GM23338 (cell line): ENCODE measurements at regions not wholly inside any gene's neighbourhood (a gene's known extent, or its start where the extent isn't known, plus 50 kb on each side); places are given as distances from the start of the nearest gene placed in this dataset.

Experiments used
- ATAC-seq: fragments of 200-7000 bp; cut with Tn5 transposase; 3 replicates; pipeline ENCODE4 v1.9.1; 2020
- DNase-seq: peaks from one replicate; pipeline ENCODE4 v3.0.0-alpha.2; 2015; ENCODE audit warnings: low spot score
- H2AFZ ChIP-seq: fragments of 200-600 bp; sonication (generic); 2 replicates; pipeline ENCODE4 v1.8.0; 2016; ENCODE audit warnings: antibody characterized with exemption, mild to moderate bottlenecking, moderate library complexity
- H3F3A ChIP-seq: fragments of 200-600 bp; sonication (generic); replicated peaks from 2 replicates; pipeline ENCODE4 v1.8.0; 2017; ENCODE audit warnings: antibody characterized with exemption, mixed run types, low read depth
- H3K27ac ChIP-seq: fragments of 200-600 bp; sonication (generic); 2 replicates; pipeline ENCODE4 v1.6.1; 2016; ENCODE audit warnings: low read depth
- H3K27me3 ChIP-seq: fragments of 200-600 bp; sonication (generic); 2 replicates; pipeline ENCODE4 v1.8.0; 2016; ENCODE audit warnings: mild to moderate bottlenecking, mixed run types, moderate library complexity; ENCODE audit not compliant: insufficient read depth
- H3K36me3 ChIP-seq: fragments of 200-600 bp; sonication (generic); 2 replicates; pipeline ENCODE4 v1.8.0; 2016; ENCODE audit warnings: mild to moderate bottlenecking; ENCODE audit not compliant: insufficient read depth
- H3K4me1 ChIP-seq: fragments of 200-600 bp; sonication (generic); 2 replicates; pipeline ENCODE4 v1.8.0; 2016; ENCODE audit warnings: mild to moderate bottlenecking, moderate library complexity; ENCODE audit not compliant: insufficient read depth
- H3K4me2 ChIP-seq: fragments of 200-600 bp; sonication (generic); 2 replicates; pipeline ENCODE4 v1.7.1; 2017; ENCODE audit warnings: mixed run types
- H3K4me3 ChIP-seq: fragments of 200-600 bp; sonication (generic); 2 replicates; pipeline ENCODE4 v1.6.1; 2016; ENCODE audit warnings: mixed run types
- H3K79me2 ChIP-seq: fragments of 200-600 bp; sonication (generic); replicated peaks from 2 replicates; pipeline ENCODE4 v1.8.0; 2017; ENCODE audit warnings: mild to moderate bottlenecking; ENCODE audit not compliant: insufficient read depth
- H3K9me2 ChIP-seq: fragments of 200-600 bp; sonication (generic); 2 replicates; pipeline ENCODE4 v1.8.0; 2017; ENCODE audit not compliant: insufficient read depth
- H4K20me1 ChIP-seq: fragments of 200-600 bp; sonication (generic); replicated peaks from 2 replicates; pipeline ENCODE4 v1.8.0; 2017; ENCODE audit warnings: mild to moderate bottlenecking; ENCODE audit not compliant: insufficient read depth
- H3K27ac Mint-ChIP-seq: 2 replicates; pipeline ENCODE4 v1.8.0; 2020; ENCODE audit warnings: inconsistent platforms, mild to moderate bottlenecking, moderate library complexity, mixed read lengths
- H3K27me3 Mint-ChIP-seq: 3 replicates; pipeline ENCODE4 v1.8.0; 2022; ENCODE audit warnings: low read depth, mild to moderate bottlenecking, moderate library complexity, mixed read lengths, inconsistent platforms; ENCODE audit not compliant: insufficient read depth, poor library complexity
- H3K36me3 Mint-ChIP-seq: 3 replicates; pipeline ENCODE4 v1.8.0; 2021; ENCODE audit warnings: low read depth, mild to moderate bottlenecking, inconsistent platforms, moderate library complexity, mixed read lengths
- H3K4me1 Mint-ChIP-seq: 3 replicates; pipeline ENCODE4 v1.8.0; 2020; ENCODE audit warnings: mild to moderate bottlenecking, inconsistent platforms, mixed read lengths
- H3K4me3 Mint-ChIP-seq: 3 replicates; pipeline ENCODE4 v1.8.0; 2021; ENCODE audit warnings: moderate library complexity, mild to moderate bottlenecking, inconsistent platforms, mixed read lengths
- H3K9me3 Mint-ChIP-seq: 3 replicates; pipeline ENCODE4 v1.8.0; 2020; ENCODE audit warnings: moderate library complexity, mild to moderate bottlenecking, inconsistent platforms, mixed read lengths
- CREB1 ChIP-seq: fragments of 250-450 bp; sonication (Bioruptor Pico); IDR thresholded peaks from 2 replicates; pipeline ENCODE4 v1.5.0; 2020; ENCODE audit warnings: low read depth, mild to moderate bottlenecking, moderate library complexity
- ETS1 ChIP-seq: IDR thresholded peaks from 2 replicates; pipeline ENCODE4 v1.6.1; 2016; ENCODE audit warnings: antibody characterized with exemption
- EZH2 ChIP-seq: fragments of 200-600 bp; sonication (generic); IDR thresholded peaks from one replicate; pipeline ENCODE4 v1.8.0; 2017; ENCODE audit warnings: antibody characterized with exemption, mild to moderate bottlenecking, low read depth; ENCODE audit not compliant: unreplicated experiment
- NANOG ChIP-seq: IDR thresholded peaks from 2 replicates; pipeline ENCODE4 v1.6.1; 2016; ENCODE audit warnings: antibody characterized with exemption, borderline replicate concordance
- STAT1 ChIP-seq: IDR thresholded peaks from one replicate; pipeline ENCODE4 v1.6.1; 2016; ENCODE audit warnings: antibody characterized with exemption; ENCODE audit not compliant: unreplicated experiment
- ZNF462 ChIP-seq: fragments of 250-450 bp; sonication (Bioruptor Pico); IDR thresholded peaks from 2 replicates; pipeline ENCODE4 v1.5.0; 2020; ENCODE audit warnings: mild to moderate bottlenecking, moderate library complexity

- ATAC-seq = no peak
These were observed 278.7 kb upstream of the CLNK start for GRCh38 chr4:10963241-10963640.

More at GRCh38 chr4:10963241-10963640, 278.7 kb upstream of the CLNK start:
- Histone ChIP-seq H3K79me2 (no peaks in the 10 kb centered on the region), H3K4me3 (no peak overlapping the region), H3K27ac (no peak overlapping the region), H4K20me1 (no peaks in the 10 kb centered on the region), H3K9me2 (no peaks in the 10 kb centered on the region), H2AFZ (no peak overlapping the region), H3K4me1 (peaks cover 28% of the 10 kb centered on the region), H3F3A (no peaks in the 10 kb centered on the region), H3K27me3 (0 out of 2 replicates have a peak, but pooled peaks cover 3% of the 10 kb centered on the region), H3K4me2 (no peak overlapping the region), H3K36me3 (no peaks in the 10 kb centered on the region)
- no peaks in the 10 kb centered on the region for H3K9me3 Mint-ChIP-seq
- no peak for DNase-seq
- peaks cover 48% of the 10 kb centered on the region for H3K4me1 Mint-ChIP-seq
- H3K36me3 Mint-ChIP-seq = no peaks in the 10 kb centered on the region
- peaks cover 6% of the 10 kb centered on the region for H3K27me3 Mint-ChIP-seq
- H3K27ac Mint-ChIP-seq = no peak overlapping the region
- TF ChIP-seq ETS1 = no peak
- TF ChIP-seq ZNF462 (CRISPR knock-in tag) = no peak
- TF ChIP-seq CREB1 (CRISPR knock-in tag) = no peak
- TF ChIP-seq NANOG = no peak
- TF ChIP-seq STAT1 = no peak
- TF ChIP-seq EZH2 = no peak
- no peak overlapping the region for H3K4me3 Mint-ChIP-seq
